ENCODE measurements at regions not wholly inside any gene's neighbourhood (a gene's known extent, or its start where the extent isn't known, plus 50 kb on each side); places are given as distances from the start of the nearest gene placed in this dataset.

- TF ChIP-seq POLR2AphosphoS5 (IDR thresholded peaks at IDR 0.05; ENCODE audit: low read depth, low read length) (no peak), REST (IDR thresholded peaks at IDR 0.05; ENCODE audit: insufficient read depth in 1 of 2, low read depth in 2 of 2, low read length in 2 of 2) (no peak), SIN3A (IDR thresholded peaks at IDR 0.05; ENCODE audit: borderline replicate concordance, insufficient read depth, low read length) (no peak), TAF1 (IDR thresholded peaks at IDR 0.05; ENCODE audit: borderline replicate concordance, insufficient read depth, low read length) (no peak)
These were observed 132.3 kb upstream of the JARID2 start for GRCh38 chr6:15113587-15113986.
